GM19468 (cell line): ENCODE measurements at regions not wholly inside any gene's neighbourhood (a gene's known extent, or its start where the extent isn't known, plus 50 kb on each side); places are given as distances from the start of the nearest gene placed in this dataset.
"Not testable (repeated sequence)": the region's sequence is repeated elsewhere in the genome, so short reads cannot be mapped to it uniquely, and the experiment has no call there.

ENCODE experiments used
- ATAC-seq: cut with Tn5 transposase; IDR thresholded peaks from one replicate; pipeline ENCODE4 v1.9.1; 2021; ENCODE audit warnings: mild to moderate bottlenecking, moderate library complexity, moderate number of reproducible peaks; ENCODE audit not compliant: unreplicated experiment; ENCODE audit errors: extremely low read depth

DNA sequence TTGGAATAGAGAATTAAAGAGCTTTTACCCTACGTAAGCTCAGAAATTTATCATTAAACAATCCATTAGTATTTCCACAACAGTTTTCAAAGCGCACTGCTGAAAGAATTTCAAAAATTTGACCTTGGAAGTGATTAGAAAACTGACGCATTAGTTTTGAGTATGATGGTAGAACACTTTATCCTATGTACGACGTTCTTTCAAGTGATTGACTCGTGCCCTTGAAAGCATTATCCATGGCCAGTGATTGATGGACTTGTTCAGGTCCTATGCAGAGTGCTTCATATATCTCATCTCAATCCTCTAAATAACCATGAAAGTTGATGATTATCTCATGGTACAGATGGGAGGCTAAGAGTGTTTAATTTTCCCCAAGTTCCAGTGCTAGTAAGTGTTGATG, 697.2 kb downstream of the USP25 start:
- no peak for ATAC-seq

DNA sequence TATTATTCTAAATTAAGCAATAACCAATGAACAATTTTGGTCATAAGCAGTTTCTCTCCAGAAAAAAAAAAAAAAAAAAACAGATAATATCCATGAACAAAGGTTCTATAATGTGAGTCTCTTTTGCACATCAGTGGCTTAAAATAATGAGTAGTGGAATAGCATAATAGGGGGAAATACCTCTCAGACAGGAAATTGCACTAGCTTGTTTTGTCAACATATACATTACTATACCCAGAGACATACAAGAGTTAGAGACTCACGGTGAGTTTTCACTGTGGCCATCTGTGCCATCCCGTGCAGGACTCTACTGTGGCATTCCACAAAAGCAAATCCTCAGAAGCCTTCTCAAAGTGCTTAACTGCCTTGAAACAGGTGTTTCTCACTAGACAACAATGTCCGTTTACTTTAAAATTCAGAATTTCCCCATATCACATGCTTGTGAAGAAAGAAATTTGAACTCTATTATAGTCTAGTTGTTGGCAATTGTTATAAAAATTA, 697.9 kb downstream of the USP25 start:
- no peak for ATAC-seq

DNA sequence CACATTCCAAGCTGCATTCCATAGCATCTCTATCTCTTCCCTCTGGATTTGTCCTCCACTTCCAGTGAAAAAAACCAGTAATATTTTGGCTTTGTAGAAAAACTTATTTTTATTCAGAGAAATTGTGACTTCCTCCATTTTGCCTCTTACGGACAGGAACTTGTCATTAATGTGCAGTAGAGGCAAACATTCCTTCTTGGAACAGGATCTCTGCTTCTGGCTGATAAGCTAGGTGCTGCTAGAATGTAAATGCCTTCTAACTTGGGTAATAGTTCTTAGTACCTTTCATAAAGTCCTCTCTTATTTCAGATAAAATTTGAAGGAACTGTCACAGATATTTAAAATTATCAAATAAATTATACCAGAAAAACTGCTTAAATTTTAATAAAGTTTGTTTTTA, 707.8 kb downstream of the USP25 start:
- ATAC-seq, result no peak

DNA sequence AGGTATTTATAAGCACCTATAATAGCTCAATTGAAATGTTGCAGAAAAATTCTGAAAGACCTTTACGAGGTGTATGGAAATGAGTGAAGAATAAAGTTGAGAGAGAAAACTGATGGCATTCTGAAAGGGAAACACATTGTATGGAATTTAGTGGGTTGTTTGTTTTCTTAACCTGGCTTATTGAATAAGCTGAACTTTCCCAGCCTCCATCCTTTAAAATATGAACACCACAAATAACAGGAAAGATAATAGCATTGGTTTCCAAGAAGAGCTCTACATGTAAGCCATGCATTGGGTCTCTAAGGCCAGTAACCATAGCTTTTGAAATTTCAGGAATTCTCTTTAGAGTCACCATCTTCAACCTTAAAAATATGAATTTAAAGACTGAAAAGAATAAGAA, 709.0 kb downstream of the USP25 start:
- ATAC-seq, result no peak

DNA sequence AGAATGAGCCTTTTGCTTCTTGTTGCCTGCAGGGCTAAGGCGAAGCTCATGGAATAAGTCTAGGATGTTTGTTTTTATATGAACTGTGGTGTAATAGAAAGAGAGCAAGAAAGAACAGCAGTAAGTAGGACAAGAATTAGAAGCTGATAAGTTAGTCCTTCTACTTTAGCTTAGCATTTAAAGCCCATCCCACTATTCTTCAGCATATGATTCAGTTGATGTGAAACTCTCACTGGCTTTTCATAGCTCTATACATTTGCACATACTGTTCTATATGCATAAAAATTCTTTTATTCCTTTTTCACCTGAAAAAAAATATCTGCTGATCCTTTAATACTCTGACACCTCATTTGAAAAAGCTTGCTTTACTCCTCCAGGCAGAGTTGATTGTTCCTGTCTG, 712.0 kb downstream of the USP25 start:
- no peak for ATAC-seq

DNA sequence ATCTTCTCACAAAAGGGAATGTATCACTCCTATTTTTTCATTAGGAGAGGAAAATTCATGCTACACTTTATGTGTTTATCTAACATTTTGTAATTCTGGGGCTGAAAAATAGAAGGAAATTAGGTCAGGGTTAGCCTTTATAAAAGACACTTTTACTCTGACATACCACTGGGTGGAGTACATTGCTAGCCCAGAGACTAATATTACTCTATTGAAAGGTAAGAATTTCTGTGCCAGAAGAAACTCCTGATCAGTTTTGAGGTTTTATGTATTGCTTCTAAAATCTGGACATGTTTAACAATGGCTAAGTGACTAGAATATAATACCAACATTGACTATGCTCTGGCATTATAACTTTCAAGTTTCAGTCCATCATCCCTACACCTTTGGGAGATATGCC, 724.6 kb downstream of the USP25 start:
- no peak for ATAC-seq

DNA sequence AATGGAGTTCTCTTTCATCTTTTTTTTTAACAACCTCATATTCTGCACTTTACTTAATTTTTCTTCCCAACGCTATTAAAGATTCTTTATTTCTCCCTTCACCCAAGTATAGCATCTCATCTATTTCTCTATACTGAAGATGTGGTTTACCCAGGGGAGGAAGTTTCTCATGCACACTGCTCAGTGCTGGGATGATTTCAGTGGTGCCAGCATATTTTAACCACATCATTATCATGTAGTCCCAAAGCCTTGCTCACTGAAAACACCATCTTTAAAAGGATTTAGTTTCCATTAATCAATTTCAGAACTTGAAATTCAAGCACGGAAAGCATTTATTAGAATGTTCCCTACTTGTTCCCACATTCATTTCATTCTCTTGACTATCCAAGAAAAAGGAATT, 725.7 kb downstream of the USP25 start:
- no peak for ATAC-seq

DNA sequence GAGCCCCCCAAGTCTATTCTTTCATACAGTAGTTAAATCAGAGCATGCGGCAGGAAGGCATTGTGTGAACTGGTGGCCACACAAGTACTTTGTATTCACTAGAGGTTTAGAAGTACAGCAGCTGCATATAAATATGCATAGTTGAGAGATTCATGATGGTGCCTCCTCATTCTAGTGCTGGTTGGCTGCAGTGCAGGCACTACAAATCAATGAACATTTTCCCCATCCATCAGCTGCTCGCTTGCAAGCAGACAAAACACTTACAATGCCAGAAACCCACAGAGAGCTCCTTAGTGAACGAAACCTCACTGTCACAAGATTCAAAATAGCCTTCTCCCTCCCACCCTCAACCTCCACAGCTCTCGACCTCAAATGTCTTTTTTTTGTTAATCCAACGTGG, 726.2 kb downstream of the USP25 start:
- ATAC-seq, result no peak

DNA sequence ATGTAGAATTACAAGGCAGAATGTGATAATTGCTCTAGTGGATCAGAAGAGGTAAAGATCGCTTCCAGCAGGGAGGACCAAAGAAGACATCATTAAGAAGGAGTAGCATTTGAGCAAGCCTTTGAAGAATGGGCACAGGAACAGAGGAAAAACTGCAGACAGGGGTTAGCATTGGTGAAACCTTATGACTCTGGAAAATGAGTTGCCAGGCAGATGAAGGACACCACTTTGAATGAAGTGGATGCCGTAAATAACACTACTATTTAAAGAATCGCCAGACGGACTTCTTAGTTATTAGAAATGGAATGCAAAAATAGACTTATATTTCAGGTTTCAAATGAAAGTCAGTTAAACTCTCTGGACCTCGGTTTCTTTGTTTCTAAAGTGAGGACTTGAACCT, 727.7 kb downstream of the USP25 start:
- no peak for ATAC-seq

DNA sequence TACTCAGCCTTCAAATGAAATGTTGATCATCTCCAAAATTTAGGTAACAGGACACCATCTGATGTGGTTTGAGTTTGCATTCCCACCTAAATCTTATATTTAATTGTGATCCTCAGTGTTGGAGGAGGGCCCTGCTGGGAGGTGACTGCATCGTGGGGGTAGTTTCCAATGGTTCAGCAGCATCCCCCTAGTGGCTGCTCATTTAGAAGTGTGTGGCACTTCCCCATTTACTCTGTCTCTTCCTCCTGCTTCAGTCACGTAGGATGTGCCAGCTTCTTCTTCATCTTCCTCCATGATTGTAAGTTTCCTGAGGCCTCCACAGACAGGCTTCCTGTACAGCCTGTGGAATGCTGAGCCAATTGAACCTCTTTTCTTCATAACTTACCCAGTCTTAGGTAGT, 731.2 kb downstream of the USP25 start:
- no peak for ATAC-seq

DNA sequence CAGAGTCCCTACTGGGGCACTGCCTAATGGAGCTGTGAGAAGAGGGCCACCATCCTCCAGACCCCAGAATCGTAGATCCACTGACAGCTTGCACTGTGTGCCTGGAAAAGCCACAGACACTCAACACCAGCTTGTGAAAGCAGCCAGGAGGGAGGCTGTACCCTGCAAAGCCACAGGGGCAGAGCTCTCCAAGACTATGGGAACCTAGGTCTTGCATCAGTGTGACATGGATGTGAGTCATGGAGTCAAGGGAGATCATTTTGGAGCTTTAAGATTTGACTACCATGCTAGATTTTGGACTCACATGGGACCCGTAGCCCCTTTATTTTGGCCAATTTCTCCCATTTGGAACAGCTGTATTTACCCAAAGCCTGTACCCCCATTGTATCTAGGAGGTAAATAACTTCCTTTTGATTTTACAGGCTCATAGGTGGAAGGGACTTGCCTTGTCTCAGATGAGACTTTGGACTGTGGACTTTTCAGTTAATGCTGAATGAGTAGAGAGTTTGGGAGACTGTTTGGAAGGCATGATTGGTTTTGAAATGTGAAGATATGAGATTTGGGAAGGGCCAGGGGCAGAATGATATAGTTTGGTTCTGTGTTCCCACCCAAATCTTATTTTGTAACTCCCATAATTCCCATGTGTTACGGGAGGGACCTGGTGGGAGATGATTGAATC, 734.6 kb downstream of the USP25 start:
- not testable (repeated sequence) for ATAC-seq

DNA sequence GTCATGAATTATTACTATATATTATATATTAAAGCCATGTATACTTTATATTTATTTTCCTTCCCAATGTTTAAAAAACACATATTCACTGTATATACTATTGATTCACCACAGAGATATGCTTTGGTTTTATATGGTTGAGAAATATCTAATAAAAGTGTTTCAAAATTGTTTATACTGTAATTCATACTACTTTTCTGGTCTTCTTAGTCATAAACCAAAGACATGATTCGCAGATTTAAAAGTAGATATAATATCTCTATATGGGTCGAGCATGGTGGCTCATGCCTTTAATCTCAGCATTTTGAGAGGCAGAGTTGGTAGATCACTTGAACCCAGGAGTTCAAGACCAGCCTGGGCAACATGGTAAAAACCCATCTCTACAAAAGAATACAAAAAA, 738.4 kb downstream of the USP25 start:
- no peak for ATAC-seq

DNA sequence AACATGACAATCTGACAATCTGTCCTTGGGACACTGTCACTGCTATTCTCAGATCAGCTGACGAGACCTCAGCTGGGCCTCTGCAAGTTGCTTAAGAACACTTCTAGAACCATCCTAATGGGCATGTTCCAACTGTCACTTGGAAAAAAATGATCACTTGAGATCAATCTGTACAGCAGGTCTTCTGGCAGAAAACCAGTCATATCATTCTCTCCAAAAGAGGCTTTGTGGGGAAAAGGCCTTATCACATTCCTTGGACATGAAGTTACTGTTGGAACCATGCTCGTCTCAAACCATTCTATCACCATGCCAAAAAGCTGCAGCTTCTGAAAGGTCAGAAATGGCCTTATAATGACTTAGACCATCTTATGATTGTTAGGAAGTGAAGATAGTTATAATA, 744.2 kb downstream of the USP25 start:
- no peak for ATAC-seq

DNA sequence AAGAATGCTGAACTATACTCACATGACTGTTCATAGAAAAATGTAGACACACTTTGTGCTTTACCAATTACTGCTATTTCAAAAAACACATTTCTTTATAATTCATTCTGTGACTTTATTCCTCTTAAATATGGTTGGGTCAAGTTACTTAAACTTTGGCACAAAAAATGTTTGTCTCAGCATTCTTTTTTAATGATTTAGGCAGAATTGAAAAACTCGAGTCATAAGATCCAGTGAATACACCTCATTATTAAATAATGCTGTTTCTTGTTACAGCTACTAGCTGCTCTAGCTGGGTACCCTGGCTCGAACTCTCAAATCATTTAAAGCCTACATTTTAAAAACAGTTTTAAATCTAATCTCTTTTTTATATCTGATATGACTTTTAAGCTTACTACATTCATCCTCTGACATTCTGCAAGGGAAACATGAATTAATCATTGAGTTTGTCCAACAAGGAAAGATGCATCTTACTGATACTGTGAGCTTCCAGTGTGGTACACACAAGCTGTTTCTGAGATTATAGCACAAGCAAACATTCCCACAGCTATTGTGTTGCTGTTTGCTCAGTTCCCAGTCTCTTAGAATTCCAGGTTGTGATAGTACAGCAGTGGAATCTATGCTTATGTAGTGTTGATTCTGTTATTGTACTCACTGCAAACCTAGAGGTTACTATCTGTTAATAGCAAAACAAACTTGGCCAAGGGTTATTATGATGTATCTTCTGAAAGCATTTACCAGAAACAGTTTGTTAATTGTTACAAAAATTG, 746.5 kb downstream of the USP25 start:
- no peak for ATAC-seq

DNA sequence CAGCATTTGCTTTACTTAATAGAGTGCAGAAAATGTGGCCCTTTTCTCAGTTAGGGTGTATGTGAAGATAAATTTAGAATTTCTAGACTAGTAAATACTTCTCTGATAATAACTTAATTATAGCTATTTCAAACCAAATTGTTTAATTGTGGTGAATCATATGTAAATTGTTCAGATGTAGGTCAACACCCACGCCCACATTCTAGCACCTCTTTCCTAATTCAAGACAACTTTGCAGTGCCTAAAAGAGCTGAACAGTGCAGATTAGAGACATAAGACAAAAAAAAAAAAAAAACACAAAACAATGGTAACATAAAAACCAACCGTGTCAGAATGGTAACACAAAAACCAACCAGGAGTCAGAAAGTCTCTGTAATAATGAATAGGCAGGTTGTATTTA, 758.3 kb downstream of the USP25 start:
- no peak for ATAC-seq

DNA sequence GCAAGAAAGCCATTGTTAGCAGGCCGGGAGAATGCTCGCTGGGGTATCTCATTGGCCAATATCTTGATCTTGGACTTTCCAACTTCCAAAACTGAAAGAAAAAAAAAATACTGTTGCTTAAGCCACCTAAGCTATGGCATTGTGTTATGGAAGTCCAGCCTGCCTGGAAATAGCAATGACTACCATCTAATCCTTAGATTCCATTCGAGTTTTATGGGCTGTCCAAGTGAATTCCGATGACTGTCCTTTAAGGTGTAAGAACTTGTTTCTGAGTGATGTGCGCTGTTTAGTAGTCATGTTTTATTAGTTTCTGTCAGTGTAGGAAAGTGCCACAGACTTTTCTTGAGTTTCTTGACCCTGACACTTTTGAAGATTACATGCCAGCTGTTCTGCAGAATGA, 762.6 kb downstream of the USP25 start:
- no peak for ATAC-seq

DNA sequence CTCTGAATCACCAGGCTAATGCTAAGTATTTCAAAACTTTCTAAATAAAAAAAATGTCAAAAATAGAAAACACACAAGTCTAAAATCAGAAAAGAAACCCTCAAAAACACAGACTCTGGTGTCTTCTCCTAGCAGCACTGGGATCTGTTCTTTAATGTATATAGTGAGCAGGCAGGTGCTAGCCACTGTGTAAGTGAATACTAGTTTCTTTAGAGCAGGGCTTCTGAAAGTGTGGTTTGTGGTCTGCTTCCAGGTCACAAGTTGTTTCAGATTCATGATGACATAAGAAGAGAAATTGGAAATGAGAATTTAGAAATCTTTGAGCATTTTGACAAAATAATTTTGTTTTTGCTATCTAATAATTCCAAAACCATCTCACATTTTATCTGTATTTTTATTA, 763.1 kb downstream of the USP25 start:
- ATAC-seq, result no peak

DNA sequence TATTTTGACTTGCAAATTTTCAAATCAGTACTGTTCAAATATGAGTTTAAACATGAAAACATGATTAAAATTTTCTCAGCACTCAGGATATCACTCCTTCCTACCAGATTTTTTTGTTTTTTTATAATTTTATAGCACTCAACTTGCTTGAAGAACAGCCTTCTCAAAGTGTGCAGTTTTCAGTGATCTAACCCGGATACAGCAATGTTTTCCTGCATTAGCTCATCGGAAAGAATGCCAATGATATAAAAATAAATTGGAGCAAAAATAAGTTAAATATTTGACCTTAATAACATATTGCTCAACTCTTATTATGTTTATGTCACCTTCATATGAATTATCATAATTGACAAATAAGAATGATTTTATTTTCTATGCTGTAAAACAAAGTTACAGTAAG, 766.8 kb downstream of the USP25 start:
- no peak for ATAC-seq

DNA sequence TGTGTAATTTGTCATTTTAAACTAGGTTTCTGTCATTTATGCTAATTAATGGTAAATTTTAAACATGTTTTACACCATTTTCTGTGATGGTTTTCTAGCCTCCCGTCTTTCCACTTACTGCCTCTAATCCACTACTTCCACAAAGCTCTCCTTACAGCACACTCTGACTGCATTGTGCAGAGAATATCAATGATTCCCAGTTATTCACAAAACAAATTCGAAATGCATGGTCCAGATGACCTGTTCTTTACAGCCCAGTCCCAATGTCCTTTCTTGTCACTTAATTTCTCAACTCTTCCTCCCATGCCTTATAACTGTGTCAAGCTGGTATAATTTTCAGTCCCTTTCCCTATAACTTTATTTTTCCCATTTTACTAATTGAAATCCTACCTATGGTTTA, 770.5 kb downstream of the USP25 start:
- no peak for ATAC-seq

DNA sequence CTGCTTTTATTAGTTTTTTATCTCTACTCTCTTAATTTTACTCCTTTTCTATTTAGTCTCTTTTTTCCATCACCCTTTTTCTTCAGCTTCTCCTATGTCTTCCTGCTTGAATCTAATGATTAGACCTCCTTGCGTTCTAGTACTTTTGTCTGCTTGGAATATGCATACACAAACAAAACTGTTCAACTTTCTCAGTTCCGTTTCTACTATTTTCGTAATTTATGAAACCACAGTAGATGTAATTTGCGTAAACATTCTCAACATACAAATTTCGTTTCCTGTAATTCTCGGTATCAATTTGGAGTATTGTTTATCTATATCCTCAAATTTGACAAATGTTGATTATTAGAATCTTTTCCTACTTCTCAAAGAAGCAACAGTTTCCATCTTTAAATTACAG, 772.5 kb downstream of the USP25 start:
- ATAC-seq, result no peak

DNA sequence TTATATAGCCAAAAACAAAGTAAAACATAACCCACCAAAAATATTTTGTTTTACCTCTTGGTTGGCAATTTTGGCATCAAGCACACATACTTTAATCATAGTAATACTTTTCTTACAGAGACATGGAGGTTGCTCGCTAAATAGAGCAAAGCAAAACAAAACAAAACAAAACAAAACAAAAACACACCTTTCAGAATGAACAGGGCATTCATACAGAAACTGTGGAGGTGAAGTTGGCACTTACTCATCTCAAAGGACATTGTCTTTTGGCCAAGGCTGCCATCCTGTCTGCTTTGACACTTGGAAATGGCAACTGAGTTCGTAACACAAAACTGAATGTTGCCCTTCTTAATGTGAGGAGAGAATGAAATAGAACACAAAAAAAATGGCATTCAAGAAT, 773.1 kb downstream of the USP25 start:
- no peak for ATAC-seq

DNA sequence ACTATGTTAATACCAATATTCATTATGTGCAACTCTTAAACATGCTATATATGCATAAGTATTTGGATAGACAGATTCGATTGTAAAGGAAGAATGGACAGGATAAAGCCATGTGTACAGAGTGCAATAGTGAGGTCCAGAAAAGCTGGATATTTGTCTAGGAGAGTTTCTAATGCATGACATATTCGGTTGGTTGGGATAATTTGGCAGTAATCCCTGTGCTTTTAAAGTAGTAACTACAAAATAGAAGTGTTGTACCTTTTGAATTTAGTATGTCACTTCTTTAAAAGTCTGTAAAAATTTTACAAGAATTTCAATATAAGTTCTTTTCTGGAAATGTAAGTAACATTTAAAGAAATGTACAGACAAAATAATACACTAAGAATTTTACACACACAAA, 774.5 kb downstream of the USP25 start:
- ATAC-seq, result no peak
